ENCODE measurements at regions not wholly inside any gene's neighbourhood (a gene's known extent, or its start where the extent isn't known, plus 50 kb on each side); places are given as distances from the start of the nearest gene placed in this dataset.

GRCh38 chr5:4204276-4205141 lies 608.9 kb downstream of the IRX1 start:
- H3K27me3 ChIP-seq (ENCODE audit: insufficient read depth): no peaks in the 10 kb centered on the region

More at GRCh38 chr5:4204276-4205141, 608.9 kb downstream of the IRX1 start:
- Histone ChIP-seq H3K4me1 (ENCODE audit: insufficient read depth) (peaks cover 35% of the 10 kb centered on the region), H4K20me1 (replicated peaks; ENCODE audit: insufficient read depth) (no peaks in the 10 kb centered on the region), H3K27ac (ENCODE audit: low read depth) (no peak overlapping the region), H3K4me2 (no peak overlapping the region), H3K9me2 (ENCODE audit: insufficient read depth) (peaks cover 4% of the 10 kb centered on the region; the same call in 1 of the 2 replicates), H2AFZ (0 out of 2 replicates have a peak overlapping the region, but pooled peaks have one; percentile 32), H3F3A (replicated peaks; ENCODE audit: low read depth) (no peaks in the 10 kb centered on the region), H3K4me3 (no peak overlapping the region), H3K79me2 (replicated peaks; ENCODE audit: insufficient read depth) (no peaks in the 10 kb centered on the region), H3K36me3 (ENCODE audit: insufficient read depth) (no peaks in the 10 kb centered on the region)
- Mint-ChIP-seq H3K27ac (no peak overlapping the region), H3K4me3 (no peak overlapping the region), H3K9me3 (peaks cover 3% of the 10 kb centered on the region; the same call in 2 of the 3 replicates), H3K36me3 (ENCODE audit: low read depth) (no peaks in the 10 kb centered on the region), H3K27me3 (ENCODE audit: insufficient read depth, low read depth, poor library complexity) (no peaks in the 10 kb centered on the region), H3K4me1 (peaks cover 43% of the 10 kb centered on the region)
- ATAC-seq: no peak
- no peak for DNase-seq (ENCODE audit: low spot score)
- TF ChIP-seq CREB1 (CRISPR knock-in tag; IDR thresholded peaks at IDR 0.05; ENCODE audit: low read depth) (no peak), NANOG (IDR thresholded peaks at IDR 0.05; ENCODE audit: borderline replicate concordance) (no peak), REST (IDR thresholded peaks at IDR 0.05; ENCODE audit: unreplicated experiment) (no peak), EZH2 (IDR thresholded peaks at IDR 0.05; ENCODE audit: low read depth, unreplicated experiment) (no peak), CTCF (conservative IDR thresholded peaks at IDR 0.05; ENCODE audit: low read depth in 2 of 2) (no peak), ZNF462 (CRISPR knock-in tag; IDR thresholded peaks at IDR 0.05) (no peak)

Data from GM23338 (cell line).